GM13977 (cell line): ENCODE measurements at regions not wholly inside any gene's neighbourhood (a gene's known extent, or its start where the extent isn't known, plus 50 kb on each side); places are given as distances from the start of the nearest gene placed in this dataset.

ENCODE experiments used
- DNase-seq: peaks from one replicate; pipeline ENCODE4 v3.0.0; 2012; ENCODE audit warnings: low spot score
- CTCF ChIP-seq: IDR thresholded peaks from 2 replicates; pipeline ENCODE4 v1.5.1; 2012; ENCODE audit warnings: mild to moderate bottlenecking, control low read depth; ENCODE audit not compliant: insufficient read depth; ENCODE audit errors: extremely low read depth, missing control alignments
- in situ Hi-C: fragments of 300-500 bp; cut with MboI; formaldehyde crosslinking; loops from one replicate; pipeline ENCODE4 v1.12.0; 2022; ENCODE audit warnings: low sequenced_read_pairs, low pct_unique_long_range_greater_than_20kb, mixed read lengths, inconsistent platforms; ENCODE audit not compliant: unreplicated experiment

- in situ Hi-C loops = no loop called here
- DNase-seq = no peak
- no peak for TF ChIP-seq CTCF
These were observed 174.2 kb downstream of the ANKRD60 start for GRCh38 chr20:58054082-58054779.

GRCh38 chr20:58053391-58054055, 174.9 kb downstream of the ANKRD60 start:
- no peak for DNase-seq
- no peak for TF ChIP-seq CTCF
- in situ Hi-C loops = no loop called here

- in situ Hi-C loops = no loop called here
- DNase-seq = no peak
- no peak for TF ChIP-seq CTCF
These were observed 177.1 kb downstream of the ANKRD60 start for GRCh38 chr20:58051367-58051766.

- in situ Hi-C loops = no loop called here
- TF ChIP-seq CTCF = no peak
- no peak for DNase-seq
These were observed 180.3 kb downstream of the ANKRD60 start for GRCh38 chr20:58048096-58048702.

GRCh38 chr20:58046311-58046710, 182.1 kb downstream of the ANKRD60 start:
- DNase-seq = no peak
- in situ Hi-C loops = no loop called here
- no peak for TF ChIP-seq CTCF

GRCh38 chr20:58045579-58045978, 182.9 kb downstream of the ANKRD60 start:
- TF ChIP-seq CTCF = no peak
- in situ Hi-C loops = no loop called here
- DNase-seq = no peak
